Brain microvascular endothelial cell (primary cell): ENCODE measurements at regions not wholly inside any gene's neighbourhood (a gene's known extent, or its start where the extent isn't known, plus 50 kb on each side); places are given as distances from the start of the nearest gene placed in this dataset.
"Not testable (repeated sequence)": the region's sequence is repeated elsewhere in the genome, so short reads cannot be mapped to it uniquely, and the experiment has no call there.

Source experiments
- DNase-seq: peaks from one replicate; pipeline ENCODE4 v3.0.0-alpha.2; 2020
- H3K27ac ChIP-seq: fragments of 250-450 bp; sonication (Bioruptor Pico); 2 replicates; pipeline ENCODE4 v1.5.1; 2020; ENCODE audit warnings: mild to moderate bottlenecking, moderate library complexity
- H3K27me3 ChIP-seq: fragments of 250-450 bp; sonication (Bioruptor Pico); replicated peaks from 2 replicates; pipeline ENCODE4 v1.5.1; 2020; ENCODE audit warnings: mild to moderate bottlenecking
- H3K36me3 ChIP-seq: fragments of 250-450 bp; sonication (Bioruptor Pico); replicated peaks from 2 replicates; pipeline ENCODE4 v1.5.1; 2020; ENCODE audit warnings: mild to moderate bottlenecking
- H3K4me3 ChIP-seq: 2 replicates; pipeline ENCODE4 v1.5.1; 2011; ENCODE audit warnings: low read depth, mild to moderate bottlenecking, control low read depth, low read length, moderate library complexity
- in situ Hi-C: cut with HindIII; loops from 2 replicates; pipeline ENCODE4 v1.10.0; 2017; ENCODE audit warnings: low sequenced_read_pairs, low pct_ligation_motif_present
- TF ChIP-seq, protein P1 (sequence below): IDR thresholded peaks from 2 replicates; pipeline ENCODE4 v1.5.1; 2011; ENCODE audit warnings: low read depth, mild to moderate bottlenecking, moderate library complexity, low read length, control low read depth, inconsistent platforms; ENCODE audit errors: missing control alignments

DNA sequence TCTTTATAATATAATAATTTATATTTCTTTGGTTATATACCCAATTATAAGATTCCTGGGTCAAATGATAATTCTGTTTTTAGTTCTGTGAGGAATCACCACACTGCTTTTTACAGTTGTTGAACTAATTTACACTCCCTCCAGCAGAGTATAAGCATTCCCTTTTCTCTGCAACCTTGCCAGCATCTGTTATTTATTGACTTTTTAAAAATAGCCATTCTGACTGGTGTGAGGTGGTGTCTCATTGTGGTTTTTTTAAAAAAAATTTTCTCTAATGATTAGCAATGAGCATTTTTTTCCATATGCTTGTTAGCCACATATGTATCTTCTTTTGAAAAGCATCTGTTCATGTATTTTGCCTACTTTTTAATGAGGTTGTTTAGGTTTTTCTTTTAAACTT, 122.2 kb downstream of the ZNF486 start:
- TF ChIP-seq, protein P1, sequence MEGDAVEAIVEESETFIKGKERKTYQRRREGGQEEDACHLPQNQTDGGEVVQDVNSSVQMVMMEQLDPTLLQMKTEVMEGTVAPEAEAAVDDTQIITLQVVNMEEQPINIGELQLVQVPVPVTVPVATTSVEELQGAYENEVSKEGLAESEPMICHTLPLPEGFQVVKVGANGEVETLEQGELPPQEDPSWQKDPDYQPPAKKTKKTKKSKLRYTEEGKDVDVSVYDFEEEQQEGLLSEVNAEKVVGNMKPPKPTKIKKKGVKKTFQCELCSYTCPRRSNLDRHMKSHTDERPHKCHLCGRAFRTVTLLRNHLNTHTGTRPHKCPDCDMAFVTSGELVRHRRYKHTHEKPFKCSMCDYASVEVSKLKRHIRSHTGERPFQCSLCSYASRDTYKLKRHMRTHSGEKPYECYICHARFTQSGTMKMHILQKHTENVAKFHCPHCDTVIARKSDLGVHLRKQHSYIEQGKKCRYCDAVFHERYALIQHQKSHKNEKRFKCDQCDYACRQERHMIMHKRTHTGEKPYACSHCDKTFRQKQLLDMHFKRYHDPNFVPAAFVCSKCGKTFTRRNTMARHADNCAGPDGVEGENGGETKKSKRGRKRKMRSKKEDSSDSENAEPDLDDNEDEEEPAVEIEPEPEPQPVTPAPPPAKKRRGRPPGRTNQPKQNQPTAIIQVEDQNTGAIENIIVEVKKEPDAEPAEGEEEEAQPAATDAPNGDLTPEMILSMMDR: no peak
- DNase-seq: no peak
- in situ Hi-C loops: no loop called here
- Histone ChIP-seq H3K4me3 (no peak overlapping the region), H3K36me3 (no peaks in the 10 kb centered on the region), H3K27me3 (no peaks in the 10 kb centered on the region), H3K27ac (no peak overlapping the region)

DNA sequence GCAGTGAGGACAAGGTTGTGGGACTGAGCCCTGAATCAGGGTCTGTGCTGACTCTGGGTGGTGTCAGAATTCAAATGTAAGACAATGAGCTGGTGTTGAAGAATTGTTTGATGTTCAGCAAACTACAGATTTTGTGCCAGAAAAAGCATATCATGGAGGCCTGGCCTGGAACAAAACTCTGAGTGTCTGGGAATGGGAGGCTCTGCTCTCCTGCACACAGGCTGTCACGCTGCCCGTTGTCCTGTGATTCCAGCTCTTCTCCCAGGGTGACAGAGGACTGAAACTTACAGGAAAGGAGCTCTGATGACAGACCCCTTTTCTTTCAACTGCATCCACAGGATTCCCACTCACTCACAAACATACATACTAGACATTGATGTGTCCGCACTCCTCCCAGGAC, 120.1 kb downstream of the ZNF486 start:
- TF ChIP-seq, protein P1: no peak
- H3K4me3 ChIP-seq: no peak overlapping the region
- H3K36me3 ChIP-seq: no peaks in the 10 kb centered on the region
- H3K27me3 ChIP-seq: no peaks in the 10 kb centered on the region
- in situ Hi-C loops: no loop called here
- H3K27ac ChIP-seq: no peak overlapping the region
- no peak for DNase-seq

DNA sequence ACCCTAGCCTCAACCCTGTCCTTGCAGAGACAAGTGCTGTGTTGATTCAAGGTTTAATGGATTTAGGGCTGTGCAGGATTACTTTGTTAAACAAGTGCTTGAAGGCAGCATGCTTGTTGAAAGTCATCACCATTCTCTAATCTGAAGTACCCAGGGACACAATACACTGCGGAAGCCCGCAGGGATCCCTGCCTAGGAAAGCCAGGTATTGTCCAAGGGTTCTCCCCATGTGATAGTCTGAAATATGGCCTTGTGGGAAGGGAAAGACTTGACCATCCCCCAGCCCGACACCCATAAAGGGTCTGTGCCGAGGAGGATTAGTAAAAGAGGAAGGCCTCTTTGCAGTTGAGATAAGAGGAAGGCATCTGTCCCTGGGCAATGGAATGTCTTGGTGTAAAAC, 118.9 kb downstream of the ZNF486 start:
- DNase-seq, H3K4me3 ChIP-seq, H3K27me3 ChIP-seq, H3K36me3 ChIP-seq, in situ Hi-C loops, H3K27ac ChIP-seq: not testable (repeated sequence)

- in situ Hi-C loops: no loop called here
- TF ChIP-seq, protein P1: no peak
- Histone ChIP-seq H3K27ac (no peak overlapping the region), H3K36me3 (no peaks in the 10 kb centered on the region), H3K4me3 (no peak overlapping the region), H3K27me3 (no peaks in the 10 kb centered on the region)
- DNase-seq: no peak
Observed at GRCh38 chr19:20279516-20279915, 112.5 kb downstream of the ZNF486 start.

- Histone ChIP-seq H3K27ac (no peak overlapping the region), H3K27me3 (no peaks in the 10 kb centered on the region), H3K4me3 (no peak overlapping the region), H3K36me3 (no peaks in the 10 kb centered on the region)
- DNase-seq: peak; percentile 9
- TF ChIP-seq, protein P1: no peak
- in situ Hi-C loops: no loop called here
Observed at GRCh38 chr19:20278342-20278741, 111.3 kb downstream of the ZNF486 start.

DNA sequence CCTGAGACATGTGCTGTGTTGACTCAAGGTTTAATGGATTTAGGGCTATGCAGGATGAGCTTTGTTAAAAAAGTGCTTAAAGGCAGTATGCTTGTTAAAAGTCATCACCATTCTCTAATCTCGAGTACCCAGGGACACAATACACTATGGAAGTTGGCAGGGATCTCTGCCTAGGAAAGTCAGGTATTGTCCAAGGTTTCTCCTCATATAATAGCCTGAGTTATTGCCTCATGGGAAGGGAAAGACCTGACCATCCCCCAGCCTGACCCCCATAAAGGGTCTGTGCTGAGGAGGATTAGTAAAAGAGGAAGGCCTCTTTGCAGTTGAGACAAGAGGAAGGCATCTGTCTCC, 109.7 kb downstream of the ZNF486 start:
- H3K27me3 ChIP-seq, H3K4me3 ChIP-seq, H3K27ac ChIP-seq, DNase-seq, in situ Hi-C loops, H3K36me3 ChIP-seq: not testable (repeated sequence)

DNA sequence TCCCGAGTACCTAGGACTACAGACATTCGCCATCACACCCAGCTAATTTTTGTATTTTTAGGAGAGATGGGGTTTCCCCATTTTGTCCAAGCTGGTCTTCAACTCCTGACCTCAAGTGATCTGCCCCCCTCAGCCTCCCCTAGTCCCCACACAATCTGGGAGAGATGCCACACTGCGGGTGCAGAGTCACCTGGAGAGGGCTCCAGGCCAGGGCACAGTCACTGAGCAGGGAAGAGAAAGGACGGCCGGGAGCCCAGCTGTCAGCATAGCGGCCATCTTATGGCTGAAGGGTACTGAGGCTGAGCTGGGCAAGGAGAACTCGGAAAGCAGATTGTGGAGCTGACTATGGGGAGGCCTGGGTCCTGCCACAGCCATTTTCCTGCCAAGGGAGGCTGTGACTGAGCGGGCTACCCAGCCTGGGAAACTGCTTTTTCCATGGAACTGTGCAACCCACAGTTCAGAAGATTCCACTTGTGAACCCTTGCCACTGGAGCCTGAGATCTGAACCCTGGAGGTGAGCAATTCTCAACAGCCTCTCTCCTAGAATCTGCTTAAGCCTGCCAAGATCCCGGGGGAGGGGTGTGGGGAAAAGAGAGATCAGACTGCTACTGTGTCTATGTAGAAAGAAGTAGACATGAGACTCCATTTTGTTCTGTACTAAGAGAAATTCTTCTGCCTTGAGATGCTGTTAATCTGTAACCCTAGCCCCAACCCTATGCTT, 109.2 kb downstream of the ZNF486 start:
- Histone ChIP-seq H3K36me3 (no peaks in the 10 kb centered on the region), H3K4me3 (no peak overlapping the region), H3K27ac (no peak overlapping the region), H3K27me3 (no peaks in the 10 kb centered on the region)
- no peak for DNase-seq
- TF ChIP-seq, protein P1: no peak
- in situ Hi-C loops: no loop called here
